ENCODE measurements at regions not wholly inside any gene's neighbourhood (a gene's known extent, or its start where the extent isn't known, plus 50 kb on each side); places are given as distances from the start of the nearest gene placed in this dataset.

DNA sequence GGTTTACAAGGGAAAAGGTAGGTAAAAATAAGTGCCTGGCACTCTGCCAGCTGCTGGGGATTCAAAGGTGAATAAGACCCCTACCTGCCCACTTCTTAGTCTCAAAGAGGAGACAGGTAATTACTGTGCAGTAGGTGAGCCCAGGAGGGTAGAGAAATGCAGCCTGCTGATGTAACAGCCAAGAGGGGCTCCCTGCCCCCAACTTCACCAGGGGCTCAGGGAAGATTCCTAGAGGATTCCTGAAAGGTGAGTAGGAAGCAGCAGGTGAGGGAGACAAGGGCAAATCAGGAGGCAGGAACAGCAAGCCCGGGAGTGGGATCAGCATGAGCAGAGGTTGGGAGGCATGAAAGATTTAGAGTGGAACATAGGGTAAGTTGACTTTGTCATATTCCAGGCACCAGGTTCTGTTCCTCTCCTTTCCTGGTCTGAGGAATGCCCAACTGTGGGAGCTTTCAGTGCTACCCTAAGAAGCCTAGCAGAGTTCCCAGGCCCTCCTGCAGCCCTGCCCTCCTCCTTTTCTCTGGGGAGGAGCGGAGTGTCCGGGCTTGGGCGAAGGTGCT is 258.1 kb downstream of the LRFN2 start:
- TF ChIP-seq, protein P1, sequence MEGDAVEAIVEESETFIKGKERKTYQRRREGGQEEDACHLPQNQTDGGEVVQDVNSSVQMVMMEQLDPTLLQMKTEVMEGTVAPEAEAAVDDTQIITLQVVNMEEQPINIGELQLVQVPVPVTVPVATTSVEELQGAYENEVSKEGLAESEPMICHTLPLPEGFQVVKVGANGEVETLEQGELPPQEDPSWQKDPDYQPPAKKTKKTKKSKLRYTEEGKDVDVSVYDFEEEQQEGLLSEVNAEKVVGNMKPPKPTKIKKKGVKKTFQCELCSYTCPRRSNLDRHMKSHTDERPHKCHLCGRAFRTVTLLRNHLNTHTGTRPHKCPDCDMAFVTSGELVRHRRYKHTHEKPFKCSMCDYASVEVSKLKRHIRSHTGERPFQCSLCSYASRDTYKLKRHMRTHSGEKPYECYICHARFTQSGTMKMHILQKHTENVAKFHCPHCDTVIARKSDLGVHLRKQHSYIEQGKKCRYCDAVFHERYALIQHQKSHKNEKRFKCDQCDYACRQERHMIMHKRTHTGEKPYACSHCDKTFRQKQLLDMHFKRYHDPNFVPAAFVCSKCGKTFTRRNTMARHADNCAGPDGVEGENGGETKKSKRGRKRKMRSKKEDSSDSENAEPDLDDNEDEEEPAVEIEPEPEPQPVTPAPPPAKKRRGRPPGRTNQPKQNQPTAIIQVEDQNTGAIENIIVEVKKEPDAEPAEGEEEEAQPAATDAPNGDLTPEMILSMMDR (IDR thresholded peaks at IDR 0.05), result no peak
- TF ChIP-seq POLR2AphosphoS5 (IDR thresholded peaks at IDR 0.05) (no peak), POLR2A (IDR thresholded peaks at IDR 0.05) (no peak)

All from sigmoid colon (tissue), 4 donors.